ENCODE measurements at regions not wholly inside any gene's neighbourhood (a gene's known extent, or its start where the extent isn't known, plus 50 kb on each side); places are given as distances from the start of the nearest gene placed in this dataset.

DNA sequence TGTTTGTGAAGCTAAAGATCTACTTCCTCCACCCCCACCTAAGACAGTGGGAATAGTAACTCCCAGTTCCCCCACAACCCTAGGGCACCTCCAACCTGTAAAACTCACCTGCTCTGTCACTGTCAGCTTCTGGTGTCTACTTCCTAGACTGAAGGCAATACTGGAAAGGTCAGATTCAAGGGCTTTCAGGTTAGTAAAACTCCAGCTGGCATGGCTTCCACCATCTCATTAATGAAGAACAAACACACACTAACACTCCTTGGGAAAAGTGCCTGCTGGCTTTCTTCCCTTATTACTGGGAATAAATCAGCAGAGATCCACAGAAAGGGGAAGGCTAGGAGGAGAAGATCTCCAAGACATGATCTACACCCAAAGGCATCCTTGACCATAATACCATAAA lies 109.9 kb downstream of the TMEM174 start:
- no TSS peak for BruUV-seq (replicated peaks)
- no peaks in the 10 kb centered on the region for H3K36me3 ChIP-seq (ENCODE audit: control insufficient read depth, insufficient read depth, low read length)
- ChIA-PET POLR2A (ENCODE audit: unreplicated experiment) (no interaction called here), CTCF (no interaction called here)
- H3K56ac ChIP-seq (ENCODE audit: extremely low read depth, insufficient read depth, low read length) = no peak overlapping the region
- peaks cover 6% of the 10 kb centered on the region; the same call in 1 of the 2 replicates for H3K4me1 ChIP-seq (ENCODE audit: control insufficient read depth, insufficient read depth, low read length)
- H3K27me3 ChIP-seq (ENCODE audit: control insufficient read depth, insufficient read depth, low read length) = peaks cover 4% of the 10 kb centered on the region
- in situ Hi-C loops (cut with MboI; ENCODE audit: low sequenced_read_pairs) (no loop called here), intact Hi-C loops (cut with micrococcal nuclease) (no loop called here), dilution Hi-C loops (cut with HindIII; ENCODE audit: low sequenced_read_pairs, unreplicated experiment) (no loop called here)
- H2BK15ac ChIP-seq (ENCODE audit: low read depth, low read length) = no peak overlapping the region
- H3K9me3 ChIP-seq (ENCODE audit: control insufficient read depth, insufficient read depth, low read length) = no peaks in the 10 kb centered on the region
- H3K4me2 ChIP-seq (ENCODE audit: low read depth, low read length) = no peak overlapping the region
- no peak overlapping the region for H3K9ac ChIP-seq (ENCODE audit: low read depth, low read length)
- no peak overlapping the region for H3K27ac ChIP-seq (ENCODE audit: insufficient read depth, low read length)
- no peak overlapping the region for H2AK9ac ChIP-seq (replicated peaks; ENCODE audit: low read depth, low read length, poor library complexity)
- H3K23ac ChIP-seq (ENCODE audit: low read depth, low read length) = no peak overlapping the region
- H4K20me1 ChIP-seq (ENCODE audit: insufficient read depth, low read length) = no peaks in the 10 kb centered on the region
- no peak overlapping the region for H3K4ac ChIP-seq (ENCODE audit: low read depth, low read length)
- H3K79me1 ChIP-seq (ENCODE audit: low read depth in 1 of 2, low read length in 2 of 2) = no peaks in the 10 kb centered on the region
- no peak overlapping the region for H2AFZ ChIP-seq (replicated peaks; ENCODE audit: low read length, poor library complexity)
- H2BK5ac ChIP-seq (ENCODE audit: low read depth, low read length, poor library complexity, severe bottlenecking) = no peak overlapping the region
- no peak overlapping the region for H4K91ac ChIP-seq (ENCODE audit: insufficient read depth, low read depth, low read length)
- DNase-seq = no peak
- no peak overlapping the region for H4K8ac ChIP-seq (ENCODE audit: low read depth in 2 of 2, low read length in 2 of 2)
- H2BK20ac ChIP-seq (ENCODE audit: low read depth, low read length) = no peak overlapping the region
- H3K14ac ChIP-seq (replicated peaks; ENCODE audit: low read depth, low read length) = no peak overlapping the region
- no peak for ATAC-seq (ENCODE audit: low read depth)
- TF ChIP-seq CEBPB (IDR thresholded peaks at IDR 0.05; ENCODE audit: low read depth, low read length) = no peak
- TF ChIP-seq RAD21 (IDR thresholded peaks at IDR 0.05; ENCODE audit: low read length) = no peak
- no peak for TF ChIP-seq MAFK (IDR thresholded peaks at IDR 0.05; ENCODE audit: low read depth, low read length)
- TF ChIP-seq, protein P1, sequence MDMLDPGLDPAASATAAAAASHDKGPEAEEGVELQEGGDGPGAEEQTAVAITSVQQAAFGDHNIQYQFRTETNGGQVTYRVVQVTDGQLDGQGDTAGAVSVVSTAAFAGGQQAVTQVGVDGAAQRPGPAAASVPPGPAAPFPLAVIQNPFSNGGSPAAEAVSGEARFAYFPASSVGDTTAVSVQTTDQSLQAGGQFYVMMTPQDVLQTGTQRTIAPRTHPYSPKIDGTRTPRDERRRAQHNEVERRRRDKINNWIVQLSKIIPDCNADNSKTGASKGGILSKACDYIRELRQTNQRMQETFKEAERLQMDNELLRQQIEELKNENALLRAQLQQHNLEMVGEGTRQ (IDR thresholded peaks at IDR 0.05; ENCODE audit: low read depth, low read length) = no peak
- no peak for TF ChIP-seq SMC3 (IDR thresholded peaks at IDR 0.05; ENCODE audit: low read depth, low read length)
- no peak for TF ChIP-seq POLR2A (IDR thresholded peaks at IDR 0.05; ENCODE audit: low read depth, low read length)
- TF ChIP-seq NFE2L2 (IDR thresholded peaks at IDR 0.05; ENCODE audit: low read depth, low read length) = no peak
- no peak for TF ChIP-seq CHD1 (IDR thresholded peaks at IDR 0.05; ENCODE audit: low read depth, low read length)
- no peak for TF ChIP-seq MAZ (IDR thresholded peaks at IDR 0.05; ENCODE audit: borderline replicate concordance, low read depth, low read length)
- TF ChIP-seq FOS (IDR thresholded peaks at IDR 0.05; ENCODE audit: low read depth, low read length) = no peak
- TF ChIP-seq, protein P2, sequence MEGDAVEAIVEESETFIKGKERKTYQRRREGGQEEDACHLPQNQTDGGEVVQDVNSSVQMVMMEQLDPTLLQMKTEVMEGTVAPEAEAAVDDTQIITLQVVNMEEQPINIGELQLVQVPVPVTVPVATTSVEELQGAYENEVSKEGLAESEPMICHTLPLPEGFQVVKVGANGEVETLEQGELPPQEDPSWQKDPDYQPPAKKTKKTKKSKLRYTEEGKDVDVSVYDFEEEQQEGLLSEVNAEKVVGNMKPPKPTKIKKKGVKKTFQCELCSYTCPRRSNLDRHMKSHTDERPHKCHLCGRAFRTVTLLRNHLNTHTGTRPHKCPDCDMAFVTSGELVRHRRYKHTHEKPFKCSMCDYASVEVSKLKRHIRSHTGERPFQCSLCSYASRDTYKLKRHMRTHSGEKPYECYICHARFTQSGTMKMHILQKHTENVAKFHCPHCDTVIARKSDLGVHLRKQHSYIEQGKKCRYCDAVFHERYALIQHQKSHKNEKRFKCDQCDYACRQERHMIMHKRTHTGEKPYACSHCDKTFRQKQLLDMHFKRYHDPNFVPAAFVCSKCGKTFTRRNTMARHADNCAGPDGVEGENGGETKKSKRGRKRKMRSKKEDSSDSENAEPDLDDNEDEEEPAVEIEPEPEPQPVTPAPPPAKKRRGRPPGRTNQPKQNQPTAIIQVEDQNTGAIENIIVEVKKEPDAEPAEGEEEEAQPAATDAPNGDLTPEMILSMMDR (conservative IDR thresholded peaks at IDR 0.05; ENCODE audit: low read depth, low read length) = no peak
- TF ChIP-seq, protein P3, sequence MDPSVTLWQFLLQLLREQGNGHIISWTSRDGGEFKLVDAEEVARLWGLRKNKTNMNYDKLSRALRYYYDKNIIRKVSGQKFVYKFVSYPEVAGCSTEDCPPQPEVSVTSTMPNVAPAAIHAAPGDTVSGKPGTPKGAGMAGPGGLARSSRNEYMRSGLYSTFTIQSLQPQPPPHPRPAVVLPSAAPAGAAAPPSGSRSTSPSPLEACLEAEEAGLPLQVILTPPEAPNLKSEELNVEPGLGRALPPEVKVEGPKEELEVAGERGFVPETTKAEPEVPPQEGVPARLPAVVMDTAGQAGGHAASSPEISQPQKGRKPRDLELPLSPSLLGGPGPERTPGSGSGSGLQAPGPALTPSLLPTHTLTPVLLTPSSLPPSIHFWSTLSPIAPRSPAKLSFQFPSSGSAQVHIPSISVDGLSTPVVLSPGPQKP (IDR thresholded peaks at IDR 0.05; ENCODE audit: borderline replicate concordance, low read depth, low read length) = no peak
- TF ChIP-seq RFX5 (IDR thresholded peaks at IDR 0.05; ENCODE audit: low read depth, low read length) = no peak
- TF ChIP-seq RCOR1 (IDR thresholded peaks at IDR 0.05; ENCODE audit: insufficient replicate concordance, low read length) = no peak
- TF ChIP-seq BHLHE40 (IDR thresholded peaks at IDR 0.05; ENCODE audit: low read depth, low read length) = no peak
- H3K18ac ChIP-seq (ENCODE audit: low read depth, low read length) = no peak overlapping the region
- H3K4me3 ChIP-seq (ENCODE audit: insufficient read depth, low read depth, low read length) = no peak overlapping the region
- H2AK5ac ChIP-seq (ENCODE audit: low read depth, low read length) = no peak overlapping the region
- H3K9me1 ChIP-seq (ENCODE audit: insufficient read depth, low read length) = peaks cover 7% of the 10 kb centered on the region; the same call in 1 of the 2 replicates
- no peak overlapping the region for H4K5ac ChIP-seq (ENCODE audit: low read depth, low read length)
- no peak overlapping the region for H2BK120ac ChIP-seq (ENCODE audit: low read depth, low read length)

Data from IMR-90 (cell line).